C4-2B (cell line): ENCODE measurements at regions not wholly inside any gene's neighbourhood (a gene's known extent, or its start where the extent isn't known, plus 50 kb on each side); places are given as distances from the start of the nearest gene placed in this dataset.

ENCODE experiments used
- ZFX ChIP-seq: fragments of 450-650 bp; IDR thresholded peaks from 2 replicates; pipeline ENCODE4 v1.6.1; 2017
- TF ChIP-seq, protein P1 (sequence below): fragments of 450-650 bp; conservative IDR thresholded peaks from 2 replicates; pipeline ENCODE4 v1.5.1; 2017; ENCODE audit warnings: mild to moderate bottlenecking

DNA sequence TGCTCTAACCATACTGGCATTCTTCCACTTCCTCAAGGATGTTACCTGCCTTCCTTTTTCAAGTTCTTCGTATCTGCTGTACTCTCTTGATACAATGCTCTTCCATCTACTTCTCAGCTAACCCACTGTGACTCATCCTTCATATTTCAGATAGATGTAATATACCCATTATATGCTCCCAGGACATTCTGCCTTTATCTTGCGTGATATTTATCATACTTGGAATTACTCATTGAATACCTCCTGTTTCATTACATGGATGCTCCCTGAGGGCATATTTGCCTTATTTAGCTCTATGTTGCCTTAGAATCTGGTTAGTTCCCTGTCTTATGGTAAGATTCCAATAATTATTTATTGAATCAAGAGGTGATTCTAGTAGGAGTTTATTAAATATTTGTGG, 706.4 kb downstream of the SORCS3 start:
- TF ChIP-seq, protein P1, sequence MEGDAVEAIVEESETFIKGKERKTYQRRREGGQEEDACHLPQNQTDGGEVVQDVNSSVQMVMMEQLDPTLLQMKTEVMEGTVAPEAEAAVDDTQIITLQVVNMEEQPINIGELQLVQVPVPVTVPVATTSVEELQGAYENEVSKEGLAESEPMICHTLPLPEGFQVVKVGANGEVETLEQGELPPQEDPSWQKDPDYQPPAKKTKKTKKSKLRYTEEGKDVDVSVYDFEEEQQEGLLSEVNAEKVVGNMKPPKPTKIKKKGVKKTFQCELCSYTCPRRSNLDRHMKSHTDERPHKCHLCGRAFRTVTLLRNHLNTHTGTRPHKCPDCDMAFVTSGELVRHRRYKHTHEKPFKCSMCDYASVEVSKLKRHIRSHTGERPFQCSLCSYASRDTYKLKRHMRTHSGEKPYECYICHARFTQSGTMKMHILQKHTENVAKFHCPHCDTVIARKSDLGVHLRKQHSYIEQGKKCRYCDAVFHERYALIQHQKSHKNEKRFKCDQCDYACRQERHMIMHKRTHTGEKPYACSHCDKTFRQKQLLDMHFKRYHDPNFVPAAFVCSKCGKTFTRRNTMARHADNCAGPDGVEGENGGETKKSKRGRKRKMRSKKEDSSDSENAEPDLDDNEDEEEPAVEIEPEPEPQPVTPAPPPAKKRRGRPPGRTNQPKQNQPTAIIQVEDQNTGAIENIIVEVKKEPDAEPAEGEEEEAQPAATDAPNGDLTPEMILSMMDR = no peak
- no peak for TF ChIP-seq ZFX
